HCT116 (cell line): ENCODE measurements at regions not wholly inside any gene's neighbourhood (a gene's known extent, or its start where the extent isn't known, plus 50 kb on each side); places are given as distances from the start of the nearest gene placed in this dataset.

Source experiments
- ATAC-seq: fragments of 200-7000 bp; cut with Tn5 transposase; 2 replicates; pipeline ENCODE4 v1.9.1; 2020; ENCODE audit warnings: mild to moderate bottlenecking, moderate library complexity
- BruUV-seq: library from RNA; stranded (reverse); fragments of 400-500 nt; replicated peaks from 2 replicates; lab custom pipeline; 2021; lab: Mats Ljungman, UMichigan
- CTCF ChIA-PET: fragments of 300-600 bp; sonication (Branson Sonifier 250); formaldehyde crosslinking; loops from one replicate; lab custom pipeline; 2021; ENCODE audit warnings: antibody characterized with exemption; lab: Charles Lee
- POLR2A ChIA-PET: fragments of 300-600, 350-600 bp; sonication (Branson Sonifier 250); formaldehyde crosslinking; loops from one replicate; lab custom pipeline; 2021; ENCODE audit warnings: antibody characterized with exemption; lab: Charles Lee
- RAD21 ChIA-PET, 2 experiments: fragments of 300-600 bp; sonication (Branson Sonifier 250); formaldehyde crosslinking; loops; one replicate each; lab custom pipeline; 2023; ENCODE audit warnings: low total read pairs in 2 of 2; ENCODE audit not compliant: uncharacterized antibody in 2 of 2, unreplicated experiment in 2 of 2, low non-redundant PET in 1 of 2; lab: Charles Lee
- DNase-seq: peaks from one replicate; pipeline ENCODE4 v3.0.0-alpha.2; 2010; ENCODE audit warnings: low read depth, low spot score
- H2AFZ ChIP-seq: fragments of 200-600 bp; shearing (Covaris generic), sonication (generic); 2 replicates; pipeline ENCODE4 v1.6.1; 2017; ENCODE audit warnings: low read depth, mixed run types, mixed read lengths, antibody characterized with exemption, low read length; ENCODE audit not compliant: poor library complexity, severe bottlenecking
- H3K27ac ChIP-seq: 2 replicates; pipeline ENCODE4 v1.5.1; 2012; ENCODE audit warnings: low read depth, low read length
- H3K27me3 ChIP-seq: fragments of 200-600 bp; sonication (generic); 2 replicates; pipeline ENCODE4 v1.6.1; 2016; ENCODE audit warnings: mixed run types, low read length, mixed read lengths; ENCODE audit not compliant: insufficient read depth
- H3K36me3 ChIP-seq, 2 experiments: fragments of 200-500 bp in 1 of 2; fragments of 200-600 bp in 1 of 2; sonication (Bioruptor generic) in 1 of 2; sonication (generic) in 1 of 2; 2 replicates each; pipeline versions ENCODE4 v1.5.1 to v1.6.1; 2014 to 2016; ENCODE audit warnings: low read length in 2 of 2, inconsistent platforms in 1 of 2, mixed read lengths in 1 of 2, mixed run types in 1 of 2; ENCODE audit not compliant: insufficient read depth in 2 of 2, control insufficient read depth in 1 of 2
- H3K4me1 ChIP-seq, 2 experiments: fragments of 200-600 bp in 1 of 2; sonication (generic) in 1 of 2; 2 replicates each; pipeline versions ENCODE4 v1.5.1 to v1.6.1; 2012 to 2017; ENCODE audit warnings: low read length in 2 of 2, inconsistent platforms in 1 of 2, mild to moderate bottlenecking in 1 of 2, mixed read lengths in 1 of 2, mixed run types in 1 of 2, moderate library complexity in 1 of 2; ENCODE audit not compliant: insufficient read depth in 2 of 2, control insufficient read depth in 1 of 2
- H3K4me2 ChIP-seq: fragments of 200-600 bp; sonication (generic); 2 replicates; pipeline ENCODE4 v1.6.1; 2017; ENCODE audit warnings: mixed run types, low read length, mixed read lengths
- H3K4me3 ChIP-seq, 2 experiments: fragments of 200-600 bp in 1 of 2; sonication (generic) in 1 of 2; replicated peaks in 1 of 2; 2 replicates each; pipeline ENCODE4 v1.5.1; 2011 to 2016; ENCODE audit warnings: low read length in 2 of 2, control low read depth in 1 of 2, low read depth in 1 of 2, mild to moderate bottlenecking in 1 of 2, mixed read lengths in 1 of 2, mixed run types in 1 of 2
- H3K79me2 ChIP-seq: fragments of 200-600 bp; sonication (generic); 2 replicates; pipeline ENCODE4 v1.6.1; 2017; ENCODE audit warnings: mild to moderate bottlenecking, mixed run types, low read length, moderate library complexity, mixed read lengths; ENCODE audit not compliant: insufficient read depth
- H3K9ac ChIP-seq: fragments of 200-600 bp; sonication (generic); 2 replicates; pipeline ENCODE4 v1.6.1; 2016; ENCODE audit warnings: low read length, mixed read lengths
- H3K9me2 ChIP-seq: fragments of 200-600 bp; sonication (generic), shearing (Covaris generic); 2 replicates; pipeline ENCODE4 v1.6.1; 2017; ENCODE audit warnings: mixed run types, mild to moderate bottlenecking, moderate library complexity; ENCODE audit not compliant: insufficient read depth
- H3K9me3 ChIP-seq, 2 experiments: fragments of 200-500 bp in 1 of 2; fragments of 200-600 bp in 1 of 2; sonication (Bioruptor generic) in 1 of 2; sonication (generic) in 1 of 2; 2 replicates each; pipeline ENCODE4 v1.6.1; 2014 to 2017; ENCODE audit warnings: low read length in 2 of 2, mixed read lengths in 2 of 2, inconsistent platforms in 1 of 2, low read depth in 1 of 2, mild to moderate bottlenecking in 1 of 2, mixed run types in 1 of 2, moderate library complexity in 1 of 2; ENCODE audit not compliant: control insufficient read depth in 1 of 2, insufficient read depth in 1 of 2
- H4K20me1 ChIP-seq: fragments of 200-600 bp; sonication (generic), shearing (Covaris generic); 2 replicates; pipeline ENCODE4 v1.6.1; 2017; ENCODE audit warnings: mixed run types, mild to moderate bottlenecking, moderate library complexity; ENCODE audit not compliant: insufficient read depth
- REST ChIP-seq: IDR thresholded peaks from 2 replicates; pipeline ENCODE4 v1.6.1; 2012; ENCODE audit warnings: low read depth
- SIN3A ChIP-seq: IDR thresholded peaks from 2 replicates; pipeline ENCODE4 v1.6.1; 2012; ENCODE audit warnings: low read depth
- SRF ChIP-seq: IDR thresholded peaks from 2 replicates; pipeline ENCODE4 v1.6.1; 2012; ENCODE audit warnings: low read depth
- TCF7L2 ChIP-seq: IDR thresholded peaks from 2 replicates; pipeline ENCODE4 v1.7.0; 2011; ENCODE audit warnings: borderline replicate concordance, inconsistent platforms; ENCODE audit not compliant: insufficient read depth, insufficient read length; ENCODE audit errors: extremely low read depth
- YY1 ChIP-seq: IDR thresholded peaks from 2 replicates; pipeline ENCODE4 v1.6.1; 2011; ENCODE audit warnings: low read length, low read depth, moderate library complexity, mild to moderate bottlenecking; ENCODE audit not compliant: insufficient replicate concordance; ENCODE audit errors: extremely low read depth
- intact Hi-C: fragments of 100-400 bp; cut with micrococcal nuclease; formaldehyde crosslinking; loops from 2 replicates; pipeline ENCODE4 v1.10.0; 2022
- TF ChIP-seq, protein P1 (sequence below): IDR thresholded peaks from 2 replicates; pipeline ENCODE4 v1.6.1; 2011; ENCODE audit warnings: mild to moderate bottlenecking, low read length, moderate library complexity; ENCODE audit not compliant: insufficient replicate concordance; ENCODE audit errors: extremely low read depth

- TF ChIP-seq TCF7L2 (no peak), REST (no peak), SRF (no peak), YY1 (no peak), SIN3A (no peak)
- TF ChIP-seq, protein P1, sequence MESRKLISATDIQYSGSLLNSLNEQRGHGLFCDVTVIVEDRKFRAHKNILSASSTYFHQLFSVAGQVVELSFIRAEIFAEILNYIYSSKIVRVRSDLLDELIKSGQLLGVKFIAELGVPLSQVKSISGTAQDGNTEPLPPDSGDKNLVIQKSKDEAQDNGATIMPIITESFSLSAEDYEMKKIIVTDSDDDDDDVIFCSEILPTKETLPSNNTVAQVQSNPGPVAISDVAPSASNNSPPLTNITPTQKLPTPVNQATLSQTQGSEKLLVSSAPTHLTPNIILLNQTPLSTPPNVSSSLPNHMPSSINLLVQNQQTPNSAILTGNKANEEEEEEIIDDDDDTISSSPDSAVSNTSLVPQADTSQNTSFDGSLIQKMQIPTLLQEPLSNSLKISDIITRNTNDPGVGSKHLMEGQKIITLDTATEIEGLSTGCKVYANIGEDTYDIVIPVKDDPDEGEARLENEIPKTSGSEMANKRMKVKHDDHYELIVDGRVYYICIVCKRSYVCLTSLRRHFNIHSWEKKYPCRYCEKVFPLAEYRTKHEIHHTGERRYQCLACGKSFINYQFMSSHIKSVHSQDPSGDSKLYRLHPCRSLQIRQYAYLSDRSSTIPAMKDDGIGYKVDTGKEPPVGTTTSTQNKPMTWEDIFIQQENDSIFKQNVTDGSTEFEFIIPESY = no peak
- Histone ChIP-seq H3K79me2 (no peaks in the 10 kb centered on the region), H3K36me3 (no peaks in the 10 kb centered on the region), H3K9ac (no peak overlapping the region), H3K27ac (no peak overlapping the region), H3K4me1 (no peaks in the 10 kb centered on the region), H3K27me3 (no peaks in the 10 kb centered on the region), H2AFZ (no peak overlapping the region), H3K4me3 (no peak overlapping the region), H3K9me3 (no peaks in the 10 kb centered on the region), H3K4me2 (no peak overlapping the region), H4K20me1 (no peaks in the 10 kb centered on the region), H3K9me2 (no peaks in the 10 kb centered on the region)
- POLR2A ChIA-PET = no interaction called here
- no TSS peak for BruUV-seq
- CTCF ChIA-PET = no interaction called here
- RAD21 ChIA-PET = no interaction called here
- intact Hi-C loops = no loop called here
- no peak for ATAC-seq
- no peak for DNase-seq
These were observed 113.8 kb upstream of the ZNF608 start for GRCh38 chr5:124860291-124860655.
